ENCODE measurements at regions not wholly inside any gene's neighbourhood (a gene's known extent, or its start where the extent isn't known, plus 50 kb on each side); places are given as distances from the start of the nearest gene placed in this dataset.

DNA sequence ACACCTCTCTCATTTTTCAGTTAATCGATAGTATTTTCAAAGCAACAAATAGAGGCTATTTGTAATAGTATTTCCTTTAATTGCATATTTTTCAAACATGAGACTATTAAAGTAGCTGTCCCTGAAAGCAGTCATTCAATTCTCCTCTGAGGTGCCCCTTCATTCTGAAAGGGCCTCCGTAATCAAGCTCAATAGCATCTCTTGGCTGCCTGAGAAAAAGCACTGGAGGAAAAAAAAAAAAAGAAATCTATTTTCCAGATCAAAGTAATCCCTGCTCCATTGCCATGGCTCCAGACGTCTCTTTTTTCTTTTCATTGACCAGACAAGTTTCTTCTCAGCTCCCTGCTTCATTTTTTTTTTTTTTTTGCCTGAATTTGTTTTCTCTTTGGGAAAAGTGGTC is 154.5 kb upstream of the BLID start:
- TF ChIP-seq POLR2A (IDR thresholded peaks at IDR 0.05), result no peak
- no peak for TF ChIP-seq POLR2AphosphoS5 (IDR thresholded peaks at IDR 0.05)
- TF ChIP-seq, protein P1, sequence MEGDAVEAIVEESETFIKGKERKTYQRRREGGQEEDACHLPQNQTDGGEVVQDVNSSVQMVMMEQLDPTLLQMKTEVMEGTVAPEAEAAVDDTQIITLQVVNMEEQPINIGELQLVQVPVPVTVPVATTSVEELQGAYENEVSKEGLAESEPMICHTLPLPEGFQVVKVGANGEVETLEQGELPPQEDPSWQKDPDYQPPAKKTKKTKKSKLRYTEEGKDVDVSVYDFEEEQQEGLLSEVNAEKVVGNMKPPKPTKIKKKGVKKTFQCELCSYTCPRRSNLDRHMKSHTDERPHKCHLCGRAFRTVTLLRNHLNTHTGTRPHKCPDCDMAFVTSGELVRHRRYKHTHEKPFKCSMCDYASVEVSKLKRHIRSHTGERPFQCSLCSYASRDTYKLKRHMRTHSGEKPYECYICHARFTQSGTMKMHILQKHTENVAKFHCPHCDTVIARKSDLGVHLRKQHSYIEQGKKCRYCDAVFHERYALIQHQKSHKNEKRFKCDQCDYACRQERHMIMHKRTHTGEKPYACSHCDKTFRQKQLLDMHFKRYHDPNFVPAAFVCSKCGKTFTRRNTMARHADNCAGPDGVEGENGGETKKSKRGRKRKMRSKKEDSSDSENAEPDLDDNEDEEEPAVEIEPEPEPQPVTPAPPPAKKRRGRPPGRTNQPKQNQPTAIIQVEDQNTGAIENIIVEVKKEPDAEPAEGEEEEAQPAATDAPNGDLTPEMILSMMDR (IDR thresholded peaks at IDR 0.05 in 8 of 11, conservative IDR thresholded peaks at IDR 0.05 in 3 of 11), result no peak
